HG02973 (cell line): ENCODE measurements at regions not wholly inside any gene's neighbourhood (a gene's known extent, or its start where the extent isn't known, plus 50 kb on each side); places are given as distances from the start of the nearest gene placed in this dataset.

Experiments used
- ATAC-seq: cut with Tn5 transposase; IDR thresholded peaks from one replicate; pipeline ENCODE4 v1.9.1; 2021; ENCODE audit warnings: moderate library complexity; ENCODE audit not compliant: unreplicated experiment

GRCh38 chr2:177314722-177315264, 50.3 kb upstream of the NFE2L2 start:
- no peak for ATAC-seq

GRCh38 chr2:177315364-177315763, 50.8 kb upstream of the NFE2L2 start:
- ATAC-seq: no peak

- ATAC-seq: no peak
These were observed 52.2 kb upstream of the NFE2L2 start for GRCh38 chr2:177316756-177317155.

- ATAC-seq: no peak
These were observed 52.9 kb upstream of the NFE2L2 start for GRCh38 chr2:177317443-177317842.

GRCh38 chr2:177317857-177318256, 53.3 kb upstream of the NFE2L2 start:
- ATAC-seq: no peak

GRCh38 chr2:177318613-177319012, 54.1 kb upstream of the NFE2L2 start:
- no peak for ATAC-seq

- no peak for ATAC-seq
These were observed 56.1 kb upstream of the NFE2L2 start for GRCh38 chr2:177320596-177320995.

GRCh38 chr2:177322801-177323261, 58.3 kb upstream of the NFE2L2 start:
- ATAC-seq: no peak

- no peak for ATAC-seq
These were observed 60.3 kb upstream of the NFE2L2 start for GRCh38 chr2:177324797-177325196.

- peak; percentile 51 for ATAC-seq
These were observed 61.0 kb upstream of the NFE2L2 start for GRCh38 chr2:177325554-177325953.

GRCh38 chr2:177326005-177326404, 61.5 kb upstream of the NFE2L2 start:
- ATAC-seq: no peak

GRCh38 chr2:177326591-177326990, 62.1 kb upstream of the NFE2L2 start:
- no peak for ATAC-seq

GRCh38 chr2:177327009-177327408, 62.5 kb upstream of the NFE2L2 start:
- ATAC-seq: no peak

- ATAC-seq: no peak
These were observed 63.5 kb upstream of the NFE2L2 start for GRCh38 chr2:177328056-177328455.

- no peak for ATAC-seq
These were observed 63.5 kb upstream of the AGPS start for GRCh38 chr2:177329064-177329463.

- ATAC-seq: no peak
These were observed 61.0 kb upstream of the AGPS start for GRCh38 chr2:177331466-177331997.

GRCh38 chr2:177332026-177332991, 60.3 kb upstream of the AGPS start:
- ATAC-seq: peak; percentile 76

- no peak for ATAC-seq
These were observed 59.6 kb upstream of the AGPS start for GRCh38 chr2:177332992-177333388.

- ATAC-seq: no peak
These were observed 57.5 kb upstream of the AGPS start for GRCh38 chr2:177334940-177335543.

GRCh38 chr2:177335917-177336450, 56.6 kb upstream of the AGPS start:
- no peak for ATAC-seq

- ATAC-seq: no peak
These were observed 54.3 kb upstream of the AGPS start for GRCh38 chr2:177338177-177338721.
